ENCODE measurements at regions not wholly inside any gene's neighbourhood (a gene's known extent, or its start where the extent isn't known, plus 50 kb on each side); places are given as distances from the start of the nearest gene placed in this dataset.

DNA sequence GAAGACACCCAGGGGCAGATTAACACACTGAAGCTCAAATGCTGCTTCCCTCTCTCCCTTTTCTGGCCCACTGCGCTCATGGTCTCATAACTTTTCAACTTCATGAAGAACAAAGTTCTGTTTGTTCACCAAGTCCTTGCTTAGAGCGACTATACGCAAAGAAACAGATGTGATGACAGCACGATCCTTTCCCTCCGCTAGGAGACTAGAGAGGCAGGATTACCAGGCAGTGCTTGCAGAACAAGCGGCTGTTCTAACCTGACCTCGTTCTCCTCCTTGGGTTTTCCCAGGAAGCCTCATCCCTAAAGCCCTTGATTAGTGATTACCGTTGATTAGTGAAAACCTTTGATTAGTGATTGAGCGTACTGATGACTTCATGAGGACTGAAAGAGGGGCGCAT, 649.9 kb downstream of the IRX1 start:
- no peak for TF ChIP-seq POLR2AphosphoS2 (conservative IDR thresholded peaks at IDR 0.05; ENCODE audit: low read length)
- TF ChIP-seq, protein P1, sequence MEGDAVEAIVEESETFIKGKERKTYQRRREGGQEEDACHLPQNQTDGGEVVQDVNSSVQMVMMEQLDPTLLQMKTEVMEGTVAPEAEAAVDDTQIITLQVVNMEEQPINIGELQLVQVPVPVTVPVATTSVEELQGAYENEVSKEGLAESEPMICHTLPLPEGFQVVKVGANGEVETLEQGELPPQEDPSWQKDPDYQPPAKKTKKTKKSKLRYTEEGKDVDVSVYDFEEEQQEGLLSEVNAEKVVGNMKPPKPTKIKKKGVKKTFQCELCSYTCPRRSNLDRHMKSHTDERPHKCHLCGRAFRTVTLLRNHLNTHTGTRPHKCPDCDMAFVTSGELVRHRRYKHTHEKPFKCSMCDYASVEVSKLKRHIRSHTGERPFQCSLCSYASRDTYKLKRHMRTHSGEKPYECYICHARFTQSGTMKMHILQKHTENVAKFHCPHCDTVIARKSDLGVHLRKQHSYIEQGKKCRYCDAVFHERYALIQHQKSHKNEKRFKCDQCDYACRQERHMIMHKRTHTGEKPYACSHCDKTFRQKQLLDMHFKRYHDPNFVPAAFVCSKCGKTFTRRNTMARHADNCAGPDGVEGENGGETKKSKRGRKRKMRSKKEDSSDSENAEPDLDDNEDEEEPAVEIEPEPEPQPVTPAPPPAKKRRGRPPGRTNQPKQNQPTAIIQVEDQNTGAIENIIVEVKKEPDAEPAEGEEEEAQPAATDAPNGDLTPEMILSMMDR (IDR thresholded peaks at IDR 0.05): no peak
- TF ChIP-seq HOXA7 (CRISPR knock-in tag; IDR thresholded peaks at IDR 0.05): no peak
- TF ChIP-seq MYC (IDR thresholded peaks at IDR 0.05; ENCODE audit: borderline replicate concordance, low read length): no peak
- no peak for TF ChIP-seq NPAS2 (CRISPR knock-in tag; IDR thresholded peaks at IDR 0.05; ENCODE audit: borderline replicate concordance)
- TF ChIP-seq SMC3 (IDR thresholded peaks at IDR 0.05): no peak
- no peak for TF ChIP-seq RAD21 (conservative IDR thresholded peaks at IDR 0.05 in 1 of 2, IDR thresholded peaks at IDR 0.05 in 1 of 2)
- TF ChIP-seq EP300 (IDR thresholded peaks at IDR 0.05): no peak
